ENCODE measurements at regions not wholly inside any gene's neighbourhood (a gene's known extent, or its start where the extent isn't known, plus 50 kb on each side); places are given as distances from the start of the nearest gene placed in this dataset.
"Not testable (repeated sequence)": the region's sequence is repeated elsewhere in the genome, so short reads cannot be mapped to it uniquely, and the experiment has no call there.

GRCh38 chr1:224819861-224820260 is 109.6 kb upstream of the DNAH14 start:
- no peak for TF ChIP-seq CTCF (IDR thresholded peaks at IDR 0.05; ENCODE audit: borderline replicate concordance, insufficient read depth, low read depth, low read length)
- H3K4me3 ChIP-seq (ENCODE audit: low read depth, low read length): no peak overlapping the region

GRCh38 chr1:224820341-224820740 is 109.1 kb upstream of the DNAH14 start:
- H3K4me3 ChIP-seq (ENCODE audit: low read depth, low read length): no peak overlapping the region
- TF ChIP-seq CTCF (IDR thresholded peaks at IDR 0.05; ENCODE audit: borderline replicate concordance, insufficient read depth, low read depth, low read length): no peak

GRCh38 chr1:224821751-224822150 is 107.7 kb upstream of the DNAH14 start:
- H3K4me3 ChIP-seq (ENCODE audit: low read depth, low read length): not testable (repeated sequence)

- TF ChIP-seq CTCF (IDR thresholded peaks at IDR 0.05; ENCODE audit: borderline replicate concordance, insufficient read depth, low read depth, low read length): no peak
Measured at GRCh38 chr1:224825525-224826000, 103.9 kb upstream of the DNAH14 start.

GRCh38 chr1:224828691-224829090 is 100.8 kb upstream of the DNAH14 start:
- H3K4me3 ChIP-seq (ENCODE audit: low read depth, low read length): no peak overlapping the region
- no peak for TF ChIP-seq CTCF (IDR thresholded peaks at IDR 0.05; ENCODE audit: borderline replicate concordance, insufficient read depth, low read depth, low read length)

More at GRCh38 chr1:224825525-224826000, 103.9 kb upstream of the DNAH14 start:
- H3K4me3 ChIP-seq (ENCODE audit: low read depth, low read length): no peak overlapping the region

- H3K4me3 ChIP-seq (ENCODE audit: low read depth, low read length): no peak overlapping the region
- TF ChIP-seq CTCF (IDR thresholded peaks at IDR 0.05; ENCODE audit: borderline replicate concordance, insufficient read depth, low read depth, low read length): no peak
Measured at GRCh38 chr1:224831501-224831900, 98.0 kb upstream of the DNAH14 start.

- not testable (repeated sequence) for H3K4me3 ChIP-seq (ENCODE audit: low read depth, low read length)
Measured at GRCh38 chr1:224839648-224840300, 89.7 kb upstream of the DNAH14 start.

GRCh38 chr1:224841803-224842202 is 87.7 kb upstream of the DNAH14 start:
- not testable (repeated sequence) for H3K4me3 ChIP-seq (ENCODE audit: low read depth, low read length)
